GM19035 (cell line): ENCODE measurements at regions not wholly inside any gene's neighbourhood (a gene's known extent, or its start where the extent isn't known, plus 50 kb on each side); places are given as distances from the start of the nearest gene placed in this dataset.
"Not testable (repeated sequence)": the region's sequence is repeated elsewhere in the genome, so short reads cannot be mapped to it uniquely, and the experiment has no call there.

Source experiments
- ATAC-seq: cut with Tn5 transposase; IDR thresholded peaks from one replicate; pipeline ENCODE4 v1.9.1; 2021; ENCODE audit not compliant: unreplicated experiment

DNA sequence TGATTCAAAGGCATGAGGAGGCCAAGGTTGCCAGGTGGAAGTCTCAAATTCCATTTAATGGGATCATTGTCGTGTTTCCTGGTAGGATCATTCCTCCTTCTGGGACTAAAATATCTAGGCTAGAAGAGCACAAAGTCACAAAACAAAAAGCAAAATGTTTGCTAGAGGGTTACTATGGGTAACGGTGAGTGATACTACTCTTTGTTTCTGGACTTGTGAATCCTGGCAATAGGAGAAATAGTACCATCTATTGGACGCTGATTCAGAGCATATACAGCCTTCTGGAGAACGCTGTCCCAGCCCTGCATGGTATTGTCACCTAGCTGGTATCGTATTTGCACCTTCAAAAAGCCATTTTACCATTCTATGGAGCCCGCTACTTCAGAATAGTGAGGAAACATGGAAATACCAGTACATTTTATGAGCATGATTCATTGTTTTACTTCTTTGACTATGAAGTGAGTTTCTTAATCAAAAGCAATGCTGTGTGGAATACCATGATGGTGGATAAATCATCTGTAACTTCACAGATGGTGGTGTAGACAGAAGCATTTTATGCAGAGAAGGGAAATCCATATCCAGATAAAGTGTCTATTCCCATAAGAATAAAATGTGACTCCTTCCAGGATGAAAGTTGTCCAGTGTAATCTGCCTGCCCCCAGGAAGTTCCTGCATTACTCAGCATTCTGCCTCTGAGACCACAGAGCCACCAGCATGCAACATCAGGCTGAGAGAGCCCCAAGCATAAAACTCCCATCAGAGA lies 361.0 kb downstream of the ETV1 start:
- no peak for ATAC-seq

DNA sequence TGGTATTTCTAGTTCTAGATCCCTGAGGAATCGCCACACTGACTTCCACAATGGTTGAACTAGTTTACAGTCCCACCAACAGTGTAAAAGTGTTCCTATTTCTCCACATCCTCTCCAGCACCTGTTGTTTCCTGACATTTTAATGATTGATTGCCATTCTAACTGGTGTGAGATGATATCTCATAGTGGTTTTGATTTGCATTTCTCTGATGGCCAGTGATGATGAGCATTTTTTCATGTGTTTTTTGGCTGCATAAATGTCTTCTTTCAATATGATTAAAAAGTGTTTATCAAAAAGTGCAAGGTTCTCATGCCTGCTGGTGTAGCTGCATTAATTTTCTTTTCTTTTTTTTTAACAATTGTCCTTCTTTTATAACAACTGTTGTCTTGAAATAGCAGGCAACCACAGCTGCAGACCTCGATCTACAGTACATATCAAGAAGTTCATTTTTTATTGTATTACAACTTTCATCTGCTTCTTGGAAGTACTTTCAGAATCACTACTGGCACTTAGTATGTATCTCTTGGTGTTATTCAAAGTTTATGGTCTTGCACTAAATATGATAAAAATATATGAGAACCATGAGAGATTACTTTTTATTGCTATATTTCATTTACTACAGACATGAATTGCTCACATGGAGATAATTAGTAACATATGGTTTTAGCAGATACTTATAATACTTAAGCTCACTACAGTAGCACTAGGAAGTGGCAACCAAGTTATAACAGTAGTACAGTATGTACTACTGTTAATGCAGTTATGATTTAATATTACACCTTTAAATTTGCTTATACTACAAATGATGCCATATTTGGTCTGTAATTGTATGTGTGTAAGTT lies 358.0 kb downstream of the ETV1 start:
- ATAC-seq = not testable (repeated sequence)

DNA sequence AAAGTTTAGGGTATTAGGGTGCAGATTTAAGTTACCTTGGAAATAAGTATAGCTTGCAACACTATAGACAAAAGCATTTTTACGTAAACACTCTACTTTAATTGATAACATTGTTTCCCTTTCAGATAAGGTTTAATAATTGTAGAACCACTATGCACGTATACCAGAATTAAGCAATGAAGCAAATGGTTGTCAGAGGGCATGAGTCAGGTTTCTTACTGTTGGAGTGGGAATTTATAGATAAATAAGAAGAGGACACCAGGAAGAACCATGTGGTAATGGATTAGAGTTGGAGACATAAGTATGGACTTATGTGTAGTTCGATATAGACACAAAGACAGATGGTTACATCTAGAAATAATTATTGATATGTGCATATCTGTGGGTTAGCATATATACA lies 355.6 kb downstream of the ETV1 start:
- no peak for ATAC-seq

- no peak for ATAC-seq
Measured at GRCh38 chr7:13639396-13639795, 350.1 kb downstream of the ETV1 start.

GRCh38 chr7:13641714-13642113 lies 347.8 kb downstream of the ETV1 start:
- no peak for ATAC-seq

DNA sequence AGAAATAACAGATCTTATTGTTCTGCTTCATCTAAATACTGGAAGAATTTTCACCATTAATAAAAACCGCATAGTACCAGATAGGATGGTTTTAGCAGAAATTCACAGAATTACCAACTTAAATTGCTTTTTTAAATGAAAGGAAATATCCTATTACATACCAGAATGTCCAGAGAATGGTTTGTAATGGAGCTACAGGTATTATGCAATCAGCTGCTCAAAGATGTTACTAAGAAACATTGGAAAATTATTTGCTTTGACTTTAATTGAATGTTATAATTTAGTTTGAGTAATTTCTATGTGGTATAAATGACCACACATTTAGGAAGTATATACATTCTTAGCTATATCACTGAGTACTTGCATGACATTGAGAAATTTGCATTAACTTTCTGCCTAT lies 338.3 kb downstream of the ETV1 start:
- no peak for ATAC-seq

DNA sequence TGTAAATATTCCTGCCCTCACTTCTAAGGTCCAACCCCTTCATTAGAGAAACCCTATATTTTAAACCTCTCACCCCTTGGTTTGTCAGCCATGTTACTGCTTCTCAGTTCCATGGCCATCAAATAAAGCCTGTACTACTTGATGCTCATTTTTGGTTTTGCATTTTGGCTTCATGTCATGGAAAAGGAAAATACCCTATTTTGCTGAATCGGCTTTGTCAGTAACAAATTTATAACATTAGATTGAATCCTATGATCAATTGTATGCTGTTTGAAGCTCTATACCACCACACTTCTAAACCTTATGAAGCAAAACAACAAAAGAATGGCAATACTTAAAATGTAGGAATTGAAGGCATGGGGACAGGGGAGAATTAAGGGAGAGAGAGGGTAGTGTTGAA lies 333.1 kb downstream of the ETV1 start:
- ATAC-seq = no peak

DNA sequence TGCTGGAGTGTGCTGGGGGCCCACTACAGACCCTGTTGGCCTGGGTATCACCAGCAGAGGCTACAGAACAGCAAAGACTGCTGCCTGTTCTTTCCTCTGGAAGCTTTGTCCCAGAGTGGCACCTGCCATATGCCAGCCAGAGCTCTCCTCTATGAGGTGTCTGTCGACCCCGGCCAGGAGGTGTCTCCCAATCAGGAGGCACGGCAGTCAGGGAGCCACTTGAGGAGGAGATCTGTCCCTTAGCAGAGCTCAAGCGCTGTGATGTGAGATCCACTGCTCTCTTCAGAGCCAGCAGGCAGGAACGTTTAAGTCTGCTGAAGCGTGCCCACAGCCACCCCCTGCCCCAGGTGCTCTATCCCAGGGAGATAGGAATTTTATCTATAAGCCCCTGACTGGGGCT lies 316.2 kb downstream of the ETV1 start:
- ATAC-seq = no peak

DNA sequence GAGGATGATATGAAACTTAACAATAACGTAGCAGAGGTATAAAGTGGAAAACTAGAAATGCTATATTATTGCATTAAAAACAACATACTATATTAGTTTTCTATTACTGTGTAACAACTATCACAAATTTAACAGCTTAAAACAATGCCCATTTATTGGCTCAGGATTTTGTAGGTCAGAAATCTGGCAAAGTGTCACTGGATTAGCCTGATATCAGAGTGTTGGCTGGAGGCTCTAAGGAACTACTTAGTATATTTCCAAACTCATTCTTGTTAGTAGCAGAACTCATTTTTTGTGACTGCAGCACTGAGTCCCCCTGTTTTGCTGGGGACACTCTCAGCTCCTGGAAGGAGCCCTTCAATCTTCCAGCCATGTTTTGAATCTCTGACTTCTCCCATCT lies 306.8 kb downstream of the ETV1 start:
- no peak for ATAC-seq

GRCh38 chr7:13687500-13687899 lies 302.0 kb downstream of the ETV1 start:
- no peak for ATAC-seq

GRCh38 chr7:13692548-13692947 lies 296.9 kb downstream of the ETV1 start:
- ATAC-seq = no peak

DNA sequence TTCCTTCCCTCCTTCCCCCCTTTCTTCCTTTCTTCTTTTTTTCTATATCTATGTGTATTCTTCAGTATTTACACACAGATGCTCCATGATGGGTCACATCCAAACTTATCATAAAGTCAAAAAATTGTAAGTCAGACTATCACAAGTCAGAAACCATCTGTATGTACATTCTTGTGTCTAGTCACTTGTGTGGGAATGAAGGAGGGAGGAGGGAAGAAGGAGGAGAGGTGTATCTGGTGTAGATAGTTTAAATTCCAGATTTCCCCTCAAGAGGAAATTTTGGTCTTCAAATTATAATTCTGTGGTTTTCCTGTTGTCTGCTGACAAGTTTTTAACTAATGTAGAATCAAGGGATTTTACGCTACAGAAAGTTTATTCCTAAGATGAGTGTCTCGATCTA lies 287.2 kb downstream of the ETV1 start:
- ATAC-seq = no peak

DNA sequence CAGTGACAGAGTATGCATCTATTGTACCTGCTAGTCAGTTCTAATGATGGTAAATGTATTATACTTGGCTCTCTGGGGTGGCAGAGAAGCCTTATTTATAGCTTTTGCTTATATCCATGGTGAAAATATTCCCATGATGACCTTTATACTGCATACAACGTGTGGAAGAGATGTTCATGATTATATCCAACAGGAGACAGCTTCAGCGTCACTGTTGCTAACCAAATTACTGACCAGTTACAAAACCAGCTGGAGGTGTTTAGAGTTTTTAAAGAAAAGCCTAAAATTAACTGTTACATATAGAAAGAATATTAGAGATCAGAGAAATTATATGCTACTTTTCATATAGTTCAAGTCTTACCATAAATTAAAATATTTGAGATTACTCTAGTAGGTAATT lies 280.8 kb downstream of the ETV1 start:
- no peak for ATAC-seq

DNA sequence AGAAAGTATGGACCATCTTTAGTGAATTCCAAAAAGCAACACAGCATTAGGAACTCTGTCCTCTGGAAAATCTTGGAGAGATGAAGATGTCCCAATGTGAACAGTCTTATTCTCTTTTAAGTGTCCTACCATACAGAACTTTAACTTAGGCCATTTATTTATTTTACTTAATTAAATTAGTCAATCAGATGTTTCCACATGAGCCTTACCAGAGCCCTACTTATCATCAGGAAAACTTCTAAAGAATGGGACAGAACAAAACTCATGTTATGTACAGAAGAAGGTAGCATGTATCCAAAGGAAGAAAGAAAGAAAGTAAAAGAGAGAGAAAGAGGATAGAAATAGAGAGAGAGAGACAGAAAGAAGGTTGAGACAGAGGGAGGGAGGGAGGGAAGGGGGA lies 276.4 kb downstream of the ETV1 start:
- ATAC-seq = no peak

DNA sequence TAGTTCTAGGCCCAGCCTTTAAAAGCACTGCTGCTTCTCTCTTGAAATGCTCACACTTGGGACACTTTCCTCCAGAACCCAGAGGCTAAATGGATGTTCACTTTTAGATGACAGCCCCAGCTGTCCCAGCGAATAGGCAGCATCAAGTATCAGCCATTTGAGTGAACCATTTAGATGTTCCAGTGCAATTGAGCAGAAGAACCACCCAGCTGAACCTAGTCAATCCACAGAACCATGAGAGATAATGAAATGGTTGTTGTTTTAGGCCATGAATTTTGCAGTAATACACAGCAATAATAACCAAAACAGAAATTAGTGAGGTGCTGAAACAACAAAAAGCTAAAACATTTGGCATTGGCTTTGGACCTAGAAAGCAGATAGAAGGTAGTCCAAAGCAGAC lies 273.9 kb downstream of the ETV1 start:
- ATAC-seq = no peak

GRCh38 chr7:13717031-13717430 lies 272.4 kb downstream of the ETV1 start:
- no peak for ATAC-seq

DNA sequence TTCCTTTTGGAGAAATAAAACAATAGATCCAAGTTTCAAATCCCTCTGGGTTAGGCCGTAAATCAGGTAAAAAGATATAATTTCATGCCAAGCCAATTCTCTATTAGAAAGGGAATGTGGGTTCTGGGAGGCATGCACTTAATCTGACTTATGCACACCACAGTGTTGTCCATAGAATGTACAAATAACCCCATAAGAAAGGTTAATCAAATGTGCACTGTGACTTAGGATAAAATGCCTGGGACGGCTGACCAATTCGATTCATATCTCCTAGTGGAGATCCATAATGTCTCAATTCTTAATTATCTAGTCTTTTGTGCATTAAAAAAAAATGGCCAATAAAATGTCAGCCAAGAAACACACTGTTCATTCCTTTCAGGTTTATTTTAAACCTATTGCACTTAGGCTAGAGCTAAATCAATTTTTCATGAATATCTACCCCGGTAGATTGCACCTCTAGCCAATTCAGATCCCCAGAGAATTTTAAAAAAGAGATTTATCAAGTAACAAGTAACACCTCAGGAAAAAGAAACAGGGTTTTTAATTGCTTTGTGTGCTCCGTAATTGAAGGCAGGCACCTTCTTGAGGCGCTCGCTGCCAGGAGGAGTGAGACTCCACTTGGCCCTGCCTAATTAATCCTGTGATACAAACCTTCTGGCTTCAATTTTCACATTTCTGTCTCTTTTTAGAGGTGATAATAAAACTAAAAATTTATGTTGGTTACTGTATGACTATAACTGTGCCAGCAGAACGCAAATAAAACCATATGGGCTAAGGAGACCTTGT lies 265.1 kb downstream of the ETV1 start:
- ATAC-seq = no peak

- ATAC-seq = no peak
Measured at GRCh38 chr7:13724977-13725566, 264.4 kb downstream of the ETV1 start.

DNA sequence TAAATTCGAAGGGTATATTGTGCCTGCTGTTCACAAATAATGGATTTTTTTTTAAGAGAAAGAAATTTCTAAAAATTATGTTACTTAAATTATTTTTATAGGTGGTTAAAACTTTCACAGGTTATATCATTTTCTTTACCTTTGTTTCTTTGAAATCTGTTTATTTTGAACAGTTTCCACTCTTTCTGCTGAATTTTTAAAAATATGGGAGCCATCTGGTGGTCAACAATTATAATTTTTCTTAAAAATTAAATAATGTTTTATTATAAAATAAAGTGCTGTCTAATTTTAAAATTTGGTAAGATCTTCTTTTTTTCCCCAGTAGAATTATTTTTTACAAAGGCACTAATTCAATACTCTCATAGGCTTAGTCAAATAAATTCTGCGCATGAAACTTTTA lies 263.9 kb downstream of the ETV1 start:
- ATAC-seq = no peak

DNA sequence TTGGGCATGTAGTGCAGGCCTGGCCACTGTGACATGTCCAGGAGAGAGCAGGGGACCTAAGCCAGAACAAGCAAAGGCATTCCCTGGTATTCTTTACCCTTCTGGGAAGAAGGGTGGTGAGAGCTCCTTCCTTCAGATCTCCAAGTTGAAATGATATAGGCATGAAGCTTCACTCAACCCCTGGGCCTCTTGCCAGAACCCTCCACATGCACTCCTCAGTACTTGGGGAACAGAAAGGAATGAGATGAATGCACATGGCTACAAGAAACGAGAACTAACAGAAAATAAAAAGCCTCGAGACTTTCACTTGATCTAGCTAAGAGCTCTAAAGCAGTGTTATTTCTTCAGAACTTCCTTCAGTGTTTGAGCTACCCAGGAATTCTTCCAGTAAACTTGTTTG lies 262.2 kb downstream of the ETV1 start:
- no peak for ATAC-seq

- ATAC-seq = no peak
Measured at GRCh38 chr7:13727751-13728150, 261.7 kb downstream of the ETV1 start.
